ENCODE measurements at regions not wholly inside any gene's neighbourhood (a gene's known extent, or its start where the extent isn't known, plus 50 kb on each side); places are given as distances from the start of the nearest gene placed in this dataset.

DNA sequence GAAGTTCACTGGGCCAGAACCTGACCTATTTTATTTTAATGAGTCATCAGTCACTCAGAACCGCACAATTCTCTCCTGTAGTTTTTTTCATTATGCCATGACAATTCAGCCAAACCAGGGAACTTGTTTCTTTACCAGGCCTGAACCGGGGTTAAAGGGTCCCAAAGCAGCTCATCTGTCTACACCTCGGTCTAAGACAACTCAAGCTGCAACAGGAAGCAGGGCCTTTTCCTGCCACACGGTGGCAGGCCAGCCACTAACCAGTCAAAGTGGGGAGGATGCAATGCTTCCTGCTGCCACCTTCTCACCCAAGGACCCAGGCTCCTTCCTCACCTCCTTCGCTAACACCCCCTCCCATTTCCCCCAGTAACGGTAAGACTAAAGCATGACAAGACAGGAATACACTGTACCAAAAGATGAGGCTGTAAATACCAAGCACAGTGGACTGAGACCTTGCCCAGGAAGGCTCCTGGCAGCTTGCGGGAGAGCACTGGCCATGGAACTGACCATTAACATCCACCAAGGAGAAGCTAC lies 56.7 kb upstream of the ACKR3 start:
- no peak for DNase-seq (ENCODE audit: low spot score)
- TF ChIP-seq, protein P1, sequence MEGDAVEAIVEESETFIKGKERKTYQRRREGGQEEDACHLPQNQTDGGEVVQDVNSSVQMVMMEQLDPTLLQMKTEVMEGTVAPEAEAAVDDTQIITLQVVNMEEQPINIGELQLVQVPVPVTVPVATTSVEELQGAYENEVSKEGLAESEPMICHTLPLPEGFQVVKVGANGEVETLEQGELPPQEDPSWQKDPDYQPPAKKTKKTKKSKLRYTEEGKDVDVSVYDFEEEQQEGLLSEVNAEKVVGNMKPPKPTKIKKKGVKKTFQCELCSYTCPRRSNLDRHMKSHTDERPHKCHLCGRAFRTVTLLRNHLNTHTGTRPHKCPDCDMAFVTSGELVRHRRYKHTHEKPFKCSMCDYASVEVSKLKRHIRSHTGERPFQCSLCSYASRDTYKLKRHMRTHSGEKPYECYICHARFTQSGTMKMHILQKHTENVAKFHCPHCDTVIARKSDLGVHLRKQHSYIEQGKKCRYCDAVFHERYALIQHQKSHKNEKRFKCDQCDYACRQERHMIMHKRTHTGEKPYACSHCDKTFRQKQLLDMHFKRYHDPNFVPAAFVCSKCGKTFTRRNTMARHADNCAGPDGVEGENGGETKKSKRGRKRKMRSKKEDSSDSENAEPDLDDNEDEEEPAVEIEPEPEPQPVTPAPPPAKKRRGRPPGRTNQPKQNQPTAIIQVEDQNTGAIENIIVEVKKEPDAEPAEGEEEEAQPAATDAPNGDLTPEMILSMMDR (IDR thresholded peaks at IDR 0.05) = peak in 1 of 3 donors; percentile 42
- ATAC-seq (ENCODE audit: low FRiP score) = peak; percentile 76

DNA sequence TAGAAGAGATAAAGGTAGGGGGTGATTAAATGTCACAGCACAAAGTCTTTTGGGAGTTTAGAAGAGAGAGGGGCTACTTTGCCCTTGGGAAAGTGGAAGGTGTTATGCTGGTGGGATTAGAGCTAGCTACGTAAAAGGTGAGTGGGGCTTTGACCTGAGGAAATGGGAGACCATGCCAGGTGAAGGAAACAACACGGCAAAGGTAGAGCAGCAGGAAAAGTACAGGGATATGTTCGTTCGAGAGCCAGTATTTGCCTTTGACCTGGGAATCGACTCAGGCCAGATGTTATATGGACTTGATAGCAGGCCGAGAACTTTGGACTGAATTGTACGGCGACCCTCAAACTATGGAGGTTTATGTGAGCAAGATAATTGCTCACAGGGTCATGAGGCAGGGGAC lies 55.7 kb upstream of the ACKR3 start:
- TF ChIP-seq, protein P1 (IDR thresholded peaks at IDR 0.05) = no peak
- ATAC-seq (ENCODE audit: low FRiP score) (no peak), DNase-seq (ENCODE audit: low spot score) (no peak)

DNA sequence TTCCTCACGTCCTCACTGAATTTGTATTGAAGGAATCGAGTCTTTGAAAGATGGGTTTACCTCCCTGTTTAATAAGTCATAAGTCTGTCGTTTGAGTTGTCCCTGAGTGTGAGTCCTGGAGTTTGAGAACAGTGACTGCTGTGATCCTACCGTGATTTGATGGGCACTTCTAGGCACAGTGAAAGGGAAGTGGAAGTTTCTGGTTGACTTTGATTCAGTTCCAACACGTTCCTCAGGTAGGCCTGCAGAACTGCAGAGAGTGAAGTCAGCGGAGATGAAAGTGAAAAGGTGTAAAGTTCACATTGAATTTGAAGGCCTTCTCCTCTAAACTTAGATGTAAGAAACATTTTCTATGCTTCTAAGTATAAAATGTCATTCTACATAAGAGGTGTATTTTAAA lies 52.9 kb upstream of the ACKR3 start:
- DNase-seq (ENCODE audit: low spot score) = no peak
- no peak for ATAC-seq (ENCODE audit: low FRiP score)
- TF ChIP-seq, protein P1 (IDR thresholded peaks at IDR 0.05) = no peak

DNA sequence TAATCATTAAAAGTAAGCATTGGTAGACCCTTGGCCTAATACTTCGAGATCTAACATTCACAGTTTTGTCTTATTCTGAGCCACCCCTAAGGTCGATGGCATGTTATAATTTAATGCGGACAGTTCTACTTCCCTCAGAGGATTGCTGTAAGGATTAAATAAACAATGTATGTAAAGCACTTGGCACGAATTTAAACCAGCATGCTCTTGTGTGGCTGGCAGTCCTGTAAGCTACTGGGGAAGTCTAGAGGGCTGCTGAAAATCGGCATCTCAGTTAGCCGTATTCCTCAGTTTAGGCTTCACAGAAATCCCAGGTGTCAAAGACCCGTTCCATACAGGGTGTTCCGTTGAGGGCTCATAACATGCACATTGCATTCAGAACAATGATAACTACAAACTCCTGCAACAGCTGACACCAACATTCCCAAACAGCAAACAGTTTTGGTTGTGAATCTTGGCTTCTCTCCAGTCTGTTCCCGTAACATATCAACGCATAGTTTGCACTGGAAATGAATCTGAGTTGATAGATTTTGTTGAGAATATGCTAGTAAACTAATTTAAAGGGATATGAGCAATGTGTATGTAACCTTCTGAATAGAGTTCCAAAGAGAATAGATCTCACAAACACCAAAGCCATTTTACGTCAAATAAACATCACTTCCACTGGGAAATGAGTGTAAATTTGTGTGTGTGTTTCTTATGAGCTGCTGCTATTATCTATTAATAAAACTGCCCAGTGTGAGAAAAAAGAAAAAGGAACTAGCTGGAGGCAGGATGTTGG lies 52.2 kb upstream of the ACKR3 start:
- no peak for DNase-seq (ENCODE audit: low spot score)
- TF ChIP-seq, protein P1 (IDR thresholded peaks at IDR 0.05) = no peak
- ATAC-seq (ENCODE audit: low FRiP score) = no peak

Measured in omental fat pad (tissue), 3 donors.